Lung (tissue), 11 donors: ENCODE measurements at regions not wholly inside any gene's neighbourhood (a gene's known extent, or its start where the extent isn't known, plus 50 kb on each side); places are given as distances from the start of the nearest gene placed in this dataset.

Experiments
- ATAC-seq: fragments of 200-7000 bp; cut with Tn5 transposase; one replicate; pipeline ENCODE4 v1.9.1; 2020; ENCODE audit warnings: moderate number of reproducible peaks; ENCODE audit not compliant: insufficient read depth, low FRiP score
- DNase-seq, 3 donors: peaks; one replicate each; pipeline ENCODE4 v3.0.0-alpha.2; 2013 to 2017
- H3K27ac ChIP-seq, 2 donors: one replicate each; pipeline ENCODE4 v1.5.1; 2013; ENCODE audit warnings: mild to moderate bottlenecking in 2 of 2, moderate library complexity in 2 of 2, control low read depth in 1 of 2, inconsistent platforms in 1 of 2, low read depth in 1 of 2, low read length in 1 of 2
- H3K27me3 ChIP-seq, 3 donors: one replicate each; pipeline ENCODE4 v1.5.1; 2013; ENCODE audit warnings: low read length in 2 of 3; ENCODE audit not compliant: control insufficient read depth in 3 of 3, insufficient read depth in 3 of 3
- H3K36me3 ChIP-seq, 4 donors: one replicate each; pipeline ENCODE4 v1.5.1; 2013; ENCODE audit warnings: low read length in 4 of 4, mild to moderate bottlenecking in 1 of 4, moderate library complexity in 1 of 4; ENCODE audit not compliant: control insufficient read depth in 4 of 4, insufficient read depth in 4 of 4
- H3K4me1 ChIP-seq, 5 donors: one replicate each; pipeline ENCODE4 v1.5.1; 2013; ENCODE audit warnings: low read length in 5 of 5, mild to moderate bottlenecking in 2 of 5, moderate library complexity in 1 of 5; ENCODE audit not compliant: control insufficient read depth in 5 of 5, insufficient read depth in 5 of 5
- H3K4me3 ChIP-seq: one replicate; pipeline ENCODE4 v1.5.1; 2013; ENCODE audit warnings: mild to moderate bottlenecking, control low read depth, moderate library complexity
- H3K9ac ChIP-seq, 2 donors: one replicate each; pipeline ENCODE4 v1.5.1; 2013; ENCODE audit warnings: low read length in 2 of 2, control low read depth in 1 of 2; ENCODE audit not compliant: insufficient read depth in 1 of 2
- H3K9me3 ChIP-seq, 4 donors: one replicate each; pipeline ENCODE4 v1.5.1; 2013; ENCODE audit warnings: low read length in 3 of 4, mild to moderate bottlenecking in 1 of 4, moderate library complexity in 1 of 4; ENCODE audit not compliant: control insufficient read depth in 4 of 4, insufficient read depth in 3 of 4
- WGBS, 2 donors: extraction: QIAGEN DNeasy Blood & Tissue Kit; methylation state at CpG; one replicate each; pipeline ENCODE4 v1.1.7; 2013; 5-methylcytosine and 5-hydroxymethylcytosine counted together
- TF ChIP-seq, protein P1 (sequence below): IDR thresholded peaks from 2 replicates; pipeline ENCODE4 v1.5.1; 2012; ENCODE audit warnings: mild to moderate bottlenecking; ENCODE audit errors: control extremely low read depth, extremely low read depth
- donor health status: control.
- donor health status: control.
- donor health status: Bipolar disorder and iron deficiency.
- donor health status: healthy.
- donor health status: DM: yes; HTN: yes; CAD: no.

DNA sequence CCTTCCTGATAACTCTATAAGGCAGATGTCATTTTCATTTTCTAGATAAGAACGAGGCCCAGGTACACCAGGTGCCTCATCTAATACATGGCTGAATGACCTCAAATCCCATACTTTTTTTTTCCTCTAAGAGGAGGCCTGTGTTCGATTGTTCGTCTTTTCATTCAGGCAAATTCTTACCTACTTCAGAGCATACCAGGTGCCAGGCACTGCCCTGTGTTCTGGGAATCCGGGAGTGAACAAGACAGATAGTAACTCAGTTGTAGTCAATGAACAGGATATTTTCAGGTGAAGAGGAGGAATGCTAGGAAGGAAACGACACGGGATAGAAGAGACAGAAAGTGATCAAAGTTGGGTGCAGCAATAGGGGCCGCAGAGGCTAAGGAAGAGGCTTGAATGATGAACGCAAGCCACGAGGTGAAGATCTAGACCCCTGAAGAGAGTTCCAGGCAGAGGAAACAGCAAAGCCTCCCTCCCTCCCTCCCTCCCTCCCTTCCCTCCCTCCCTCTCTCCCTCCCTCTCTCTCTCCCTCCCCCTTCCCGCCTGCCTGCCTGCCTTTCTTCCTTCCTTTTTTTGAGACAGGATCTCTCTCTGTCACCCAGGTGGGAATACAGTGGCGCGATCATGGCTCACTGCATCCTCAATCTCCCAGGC, 150.1 kb upstream of the ZNF217 start:
- DNase-seq (no peak), ATAC-seq (no peak)
- Histone ChIP-seq H3K4me3 (no peak overlapping the region), H3K4me1 (peaks cover 0 to 25% (median 7%) of the 10 kb centered on the region in 5 donors), H3K9me3 (no peaks in the 10 kb centered on the region), H3K36me3 (no peaks in the 10 kb centered on the region), H3K27me3 (no peaks in the 10 kb centered on the region), H3K9ac (no peak overlapping the region), H3K27ac (no peak overlapping the region)
- TF ChIP-seq, protein P1, sequence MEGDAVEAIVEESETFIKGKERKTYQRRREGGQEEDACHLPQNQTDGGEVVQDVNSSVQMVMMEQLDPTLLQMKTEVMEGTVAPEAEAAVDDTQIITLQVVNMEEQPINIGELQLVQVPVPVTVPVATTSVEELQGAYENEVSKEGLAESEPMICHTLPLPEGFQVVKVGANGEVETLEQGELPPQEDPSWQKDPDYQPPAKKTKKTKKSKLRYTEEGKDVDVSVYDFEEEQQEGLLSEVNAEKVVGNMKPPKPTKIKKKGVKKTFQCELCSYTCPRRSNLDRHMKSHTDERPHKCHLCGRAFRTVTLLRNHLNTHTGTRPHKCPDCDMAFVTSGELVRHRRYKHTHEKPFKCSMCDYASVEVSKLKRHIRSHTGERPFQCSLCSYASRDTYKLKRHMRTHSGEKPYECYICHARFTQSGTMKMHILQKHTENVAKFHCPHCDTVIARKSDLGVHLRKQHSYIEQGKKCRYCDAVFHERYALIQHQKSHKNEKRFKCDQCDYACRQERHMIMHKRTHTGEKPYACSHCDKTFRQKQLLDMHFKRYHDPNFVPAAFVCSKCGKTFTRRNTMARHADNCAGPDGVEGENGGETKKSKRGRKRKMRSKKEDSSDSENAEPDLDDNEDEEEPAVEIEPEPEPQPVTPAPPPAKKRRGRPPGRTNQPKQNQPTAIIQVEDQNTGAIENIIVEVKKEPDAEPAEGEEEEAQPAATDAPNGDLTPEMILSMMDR, result no peak
- 77 to 81% methylated on average over 11 of the region's 12 CpGs for WGBS, 2 donors

DNA sequence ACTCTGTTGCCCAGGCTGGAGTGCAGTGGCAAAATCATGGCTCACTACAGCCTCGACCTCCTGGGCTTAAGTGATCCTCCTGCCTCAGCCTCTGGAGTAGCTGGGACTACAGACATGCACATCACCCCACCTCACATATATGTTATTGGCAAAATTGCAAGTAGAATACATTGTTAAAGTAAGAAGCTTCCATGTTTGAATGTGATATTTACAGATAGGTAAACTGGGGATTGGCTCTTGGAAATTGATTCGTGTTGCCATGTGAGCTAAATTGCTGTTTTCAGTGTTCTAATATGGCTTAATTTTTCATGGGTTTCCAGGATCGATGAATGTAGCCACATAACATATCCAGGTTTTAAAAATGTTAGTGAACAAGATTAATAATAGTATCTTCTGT, 149.0 kb upstream of the ZNF217 start:
- TF ChIP-seq, protein P1, result no peak
- peaks cover 0 to 35% (median 8%) of the 10 kb centered on the region in 5 donors for H3K4me1 ChIP-seq

DNA sequence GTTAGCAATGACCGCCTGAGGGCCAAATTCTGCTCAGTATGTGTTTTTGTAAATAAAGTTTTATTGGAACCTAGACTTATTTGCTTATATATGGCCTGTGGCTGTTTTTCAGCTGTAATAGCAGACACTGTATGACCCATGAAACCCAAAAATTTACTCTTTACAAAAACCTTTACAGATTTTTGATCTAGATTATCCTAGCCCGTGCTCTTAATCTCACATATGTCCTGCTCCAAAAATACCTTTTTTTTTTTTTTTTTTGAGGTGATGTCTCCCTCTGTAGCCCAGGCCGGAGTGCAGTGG, 148.0 kb upstream of the ZNF217 start:
- no peak for ATAC-seq

More for the DNA sequence above, 149.0 kb upstream of the ZNF217 start:
- Histone ChIP-seq H3K27me3 (no peaks in the 10 kb centered on the region), H3K9ac (no peak overlapping the region), H3K27ac (no peak overlapping the region), H3K36me3 (no peaks in the 10 kb centered on the region), H3K4me3 (no peak overlapping the region), H3K9me3 (no peaks in the 10 kb centered on the region)
- no peak for ATAC-seq
- no peak for DNase-seq
- WGBS, 2 donors, result 96% methylated on average over 3 of the region's 3 CpGs

More for the DNA sequence above, 148.0 kb upstream of the ZNF217 start:
- peaks cover 0 to 45% (median 18%) of the 10 kb centered on the region in 5 donors for H3K4me1 ChIP-seq
- H3K27ac ChIP-seq, result no peak overlapping the region
- H3K4me3 ChIP-seq, result no peak overlapping the region
- H3K36me3 ChIP-seq, result no peaks in the 10 kb centered on the region
- DNase-seq, result no peak
- no peaks in the 10 kb centered on the region for H3K9me3 ChIP-seq
- TF ChIP-seq, protein P1, result no peak
- H3K9ac ChIP-seq, result no peak overlapping the region
- WGBS, 2 donors, result 86 to 95% methylated on average over 3 of the region's 3 CpGs
- H3K27me3 ChIP-seq, result no peaks in the 10 kb centered on the region
